Neural cell (in vitro differentiated cells): ENCODE measurements at regions not wholly inside any gene's neighbourhood (a gene's known extent, or its start where the extent isn't known, plus 50 kb on each side); places are given as distances from the start of the nearest gene placed in this dataset.

Experiments
- H2AFZ ChIP-seq: fragments of 200-600, 300-800 bp; sonication (generic), shearing (Covaris generic); 2 replicates; pipeline ENCODE4 v1.6.0; 2014; ENCODE audit warnings: low read depth, mild to moderate bottlenecking, antibody characterized with exemption, low read length, moderate library complexity
- H3F3A ChIP-seq: fragments of 200-600 bp; shearing (Covaris generic); 2 replicates; pipeline ENCODE4 v1.6.1; 2016; ENCODE audit warnings: mild to moderate bottlenecking, moderate library complexity, mixed read lengths, antibody characterized with exemption, low read length; ENCODE audit not compliant: insufficient read depth, poor library complexity, severe bottlenecking
- H3K27ac ChIP-seq: fragments of 200-600, 300-800 bp; sonication (generic), shearing (Covaris generic); 2 replicates; pipeline ENCODE4 v1.5.1; 2014; ENCODE audit warnings: mild to moderate bottlenecking, low read length, moderate library complexity
- H3K27me3 ChIP-seq: fragments of 300-800, 200-600 bp; sonication (generic), shearing (Covaris generic); 2 replicates; pipeline ENCODE4 v1.6.0; 2014; ENCODE audit warnings: mild to moderate bottlenecking, low read depth, low read length, moderate library complexity; ENCODE audit not compliant: insufficient read depth
- H3K36me3 ChIP-seq: fragments of 300-800, 200-600 bp; sonication (generic), shearing (Covaris generic); 2 replicates; pipeline ENCODE4 v1.5.1; 2014; ENCODE audit warnings: mild to moderate bottlenecking, antibody characterized with exemption, low read length, moderate library complexity; ENCODE audit not compliant: insufficient read depth
- H3K4me2 ChIP-seq: fragments of 300-800, 200-600 bp; sonication (generic), shearing (Covaris generic); 2 replicates; pipeline ENCODE4 v1.6.0; 2014; ENCODE audit warnings: mild to moderate bottlenecking, low read length
- H3K4me3 ChIP-seq: fragments of 300-800, 200-600 bp; sonication (generic), shearing (Covaris generic); 2 replicates; pipeline ENCODE4 v1.5.1; 2014; ENCODE audit warnings: mild to moderate bottlenecking, low read length, moderate library complexity
- H3K79me2 ChIP-seq: fragments of 200-600 bp; shearing (Covaris generic); replicated peaks from 2 replicates; pipeline ENCODE4 v1.6.0; 2014; ENCODE audit warnings: mild to moderate bottlenecking, low read length, moderate library complexity; ENCODE audit not compliant: insufficient read depth
- H3K9ac ChIP-seq: fragments of 300-800, 200-600 bp; sonication (generic), shearing (Covaris generic); 2 replicates; pipeline ENCODE4 v1.6.1; 2016; ENCODE audit warnings: mild to moderate bottlenecking, low read length, mixed read lengths
- H3K9me2 ChIP-seq: fragments of 200-600 bp; shearing (Covaris generic); 2 replicates; pipeline ENCODE4 v1.6.1; 2016; ENCODE audit warnings: mild to moderate bottlenecking, low read length, mixed read lengths; ENCODE audit not compliant: insufficient read depth
- H3K9me3 ChIP-seq: fragments of 200-600, 300-800 bp; sonication (generic), shearing (Covaris generic); 2 replicates; pipeline ENCODE4 v1.6.1; 2016; ENCODE audit warnings: mild to moderate bottlenecking, mixed run types, low read length, moderate library complexity, mixed read lengths
- H4K20me1 ChIP-seq: fragments of 200-600 bp; shearing (Covaris generic); 2 replicates; pipeline ENCODE4 v1.6.1; 2016; ENCODE audit warnings: mild to moderate bottlenecking, mixed run types; ENCODE audit not compliant: insufficient read depth
- EP300 ChIP-seq: fragments of 450-650 bp; conservative IDR thresholded peaks from 2 replicates; pipeline ENCODE4 v1.6.1; 2014; ENCODE audit warnings: antibody characterized with exemption, mild to moderate bottlenecking, moderate library complexity; ENCODE audit not compliant: poor library complexity, severe bottlenecking
- EZH2 ChIP-seq: fragments of 200-600, 300-800 bp; shearing (Covaris generic), sonication (generic); IDR thresholded peaks from 2 replicates; pipeline ENCODE4 v1.6.1; 2014; ENCODE audit warnings: antibody characterized with exemption, low read length, borderline replicate concordance, mild to moderate bottlenecking; ENCODE audit not compliant: insufficient read depth, poor library complexity, severe bottlenecking
- MXI1 ChIP-seq: fragments of 450-650 bp; conservative IDR thresholded peaks from 2 replicates; pipeline ENCODE4 v1.6.1; 2014; ENCODE audit warnings: antibody characterized with exemption, mild to moderate bottlenecking; ENCODE audit not compliant: poor library complexity, severe bottlenecking
- POLR2AphosphoS5 ChIP-seq: IDR thresholded peaks from 2 replicates; pipeline ENCODE4 v1.6.1; 2012
- RAD21 ChIP-seq: fragments of 450-650 bp; conservative IDR thresholded peaks from 2 replicates; pipeline ENCODE4 v1.6.1; 2014; ENCODE audit warnings: antibody characterized with exemption, mild to moderate bottlenecking, moderate library complexity
- SMC3 ChIP-seq: fragments of 450-650 bp; conservative IDR thresholded peaks from 2 replicates; pipeline ENCODE4 v1.6.1; 2014; ENCODE audit warnings: antibody characterized with exemption, mild to moderate bottlenecking, moderate library complexity; ENCODE audit not compliant: poor library complexity
- TAF1 ChIP-seq: IDR thresholded peaks from 2 replicates; pipeline ENCODE4 v1.6.1; 2012; ENCODE audit warnings: low read depth
- TF ChIP-seq, protein P1 (sequence below): IDR thresholded peaks from 2 replicates; pipeline ENCODE4 v1.6.1; 2012; ENCODE audit warnings: borderline replicate concordance
- TF ChIP-seq, protein P2 (sequence below): fragments of 450-650 bp; IDR thresholded peaks from 2 replicates; pipeline ENCODE4 v1.5.1; 2014; ENCODE audit warnings: antibody characterized with exemption, mild to moderate bottlenecking, moderate library complexity; ENCODE audit not compliant: poor library complexity, severe bottlenecking

DNA sequence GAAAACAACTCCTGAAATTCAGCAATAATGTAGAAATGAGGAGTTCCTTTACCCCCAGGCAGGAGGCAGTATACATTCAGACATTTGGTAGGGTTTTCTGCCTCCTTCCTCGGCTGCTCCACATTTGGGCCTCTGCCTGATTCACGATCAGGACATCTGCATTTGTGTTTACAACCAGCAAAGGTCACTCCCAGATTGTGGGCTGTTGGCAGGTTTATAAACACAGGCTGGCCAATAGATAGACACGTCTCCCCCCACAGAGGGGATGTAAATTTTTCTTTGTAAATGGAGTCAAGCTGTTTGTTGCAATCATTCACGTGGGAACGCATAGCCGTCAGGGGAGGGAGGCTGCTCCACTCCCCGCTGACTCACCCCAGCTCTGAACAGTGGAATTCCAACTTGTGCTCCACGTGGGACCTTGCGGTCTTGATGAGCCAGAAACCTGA, 252.1 kb upstream of the N4BP1 start:
- no peak overlapping the region for H2AFZ ChIP-seq

DNA sequence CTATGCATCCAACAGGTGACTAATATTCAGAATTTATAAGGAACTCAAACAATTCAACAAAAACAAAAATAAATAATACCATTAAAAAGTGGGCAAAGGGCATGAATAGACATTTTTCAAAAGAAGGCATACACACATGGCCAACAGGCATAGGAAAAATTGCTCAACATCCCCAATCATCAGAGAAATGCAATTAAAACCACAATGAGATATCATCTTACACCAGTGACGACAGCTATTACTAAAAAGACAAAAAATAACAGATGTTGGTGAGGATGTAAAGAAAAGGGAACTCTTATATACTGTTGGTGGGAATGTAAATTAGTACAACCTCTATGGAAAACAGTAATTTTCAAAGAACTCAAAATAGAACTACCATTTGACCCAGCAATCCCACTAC, 250.4 kb upstream of the N4BP1 start:
- no peaks in the 10 kb centered on the region for H4K20me1 ChIP-seq
- no peaks in the 10 kb centered on the region for H3K9me3 ChIP-seq
- H3K4me2 ChIP-seq = no peak overlapping the region
- H3K36me3 ChIP-seq = no peaks in the 10 kb centered on the region
- no peak for TF ChIP-seq TAF1
- TF ChIP-seq, protein P1, sequence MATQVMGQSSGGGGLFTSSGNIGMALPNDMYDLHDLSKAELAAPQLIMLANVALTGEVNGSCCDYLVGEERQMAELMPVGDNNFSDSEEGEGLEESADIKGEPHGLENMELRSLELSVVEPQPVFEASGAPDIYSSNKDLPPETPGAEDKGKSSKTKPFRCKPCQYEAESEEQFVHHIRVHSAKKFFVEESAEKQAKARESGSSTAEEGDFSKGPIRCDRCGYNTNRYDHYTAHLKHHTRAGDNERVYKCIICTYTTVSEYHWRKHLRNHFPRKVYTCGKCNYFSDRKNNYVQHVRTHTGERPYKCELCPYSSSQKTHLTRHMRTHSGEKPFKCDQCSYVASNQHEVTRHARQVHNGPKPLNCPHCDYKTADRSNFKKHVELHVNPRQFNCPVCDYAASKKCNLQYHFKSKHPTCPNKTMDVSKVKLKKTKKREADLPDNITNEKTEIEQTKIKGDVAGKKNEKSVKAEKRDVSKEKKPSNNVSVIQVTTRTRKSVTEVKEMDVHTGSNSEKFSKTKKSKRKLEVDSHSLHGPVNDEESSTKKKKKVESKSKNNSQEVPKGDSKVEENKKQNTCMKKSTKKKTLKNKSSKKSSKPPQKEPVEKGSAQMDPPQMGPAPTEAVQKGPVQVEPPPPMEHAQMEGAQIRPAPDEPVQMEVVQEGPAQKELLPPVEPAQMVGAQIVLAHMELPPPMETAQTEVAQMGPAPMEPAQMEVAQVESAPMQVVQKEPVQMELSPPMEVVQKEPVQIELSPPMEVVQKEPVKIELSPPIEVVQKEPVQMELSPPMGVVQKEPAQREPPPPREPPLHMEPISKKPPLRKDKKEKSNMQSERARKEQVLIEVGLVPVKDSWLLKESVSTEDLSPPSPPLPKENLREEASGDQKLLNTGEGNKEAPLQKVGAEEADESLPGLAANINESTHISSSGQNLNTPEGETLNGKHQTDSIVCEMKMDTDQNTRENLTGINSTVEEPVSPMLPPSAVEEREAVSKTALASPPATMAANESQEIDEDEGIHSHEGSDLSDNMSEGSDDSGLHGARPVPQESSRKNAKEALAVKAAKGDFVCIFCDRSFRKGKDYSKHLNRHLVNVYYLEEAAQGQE = no peak
- TF ChIP-seq POLR2AphosphoS5 = no peak
- no peaks in the 10 kb centered on the region for H3K27me3 ChIP-seq
- no peaks in the 10 kb centered on the region for H3K79me2 ChIP-seq
- H3F3A ChIP-seq = no peaks in the 10 kb centered on the region
- H3K9ac ChIP-seq = no peak overlapping the region
- H3K27ac ChIP-seq = no peak overlapping the region
- H3K4me3 ChIP-seq = no peak overlapping the region
- no peak overlapping the region for H2AFZ ChIP-seq
- H3K9me2 ChIP-seq = no peaks in the 10 kb centered on the region

More for the DNA sequence above, 252.1 kb upstream of the N4BP1 start:
- Histone ChIP-seq H3K27me3 (no peaks in the 10 kb centered on the region), H3K9ac (no peak overlapping the region), H3K4me2 (no peak overlapping the region), H3K4me3 (no peak overlapping the region), H3K79me2 (no peaks in the 10 kb centered on the region), H3F3A (no peaks in the 10 kb centered on the region), H3K36me3 (no peaks in the 10 kb centered on the region), H3K9me2 (no peaks in the 10 kb centered on the region), H3K27ac (no peak overlapping the region), H3K9me3 (no peaks in the 10 kb centered on the region), H4K20me1 (no peaks in the 10 kb centered on the region)
- no peak for TF ChIP-seq POLR2AphosphoS5
- TF ChIP-seq EP300 = no peak
- no peak for TF ChIP-seq RAD21
- TF ChIP-seq, protein P1 = no peak
- no peak for TF ChIP-seq EZH2
- TF ChIP-seq, protein P2, sequence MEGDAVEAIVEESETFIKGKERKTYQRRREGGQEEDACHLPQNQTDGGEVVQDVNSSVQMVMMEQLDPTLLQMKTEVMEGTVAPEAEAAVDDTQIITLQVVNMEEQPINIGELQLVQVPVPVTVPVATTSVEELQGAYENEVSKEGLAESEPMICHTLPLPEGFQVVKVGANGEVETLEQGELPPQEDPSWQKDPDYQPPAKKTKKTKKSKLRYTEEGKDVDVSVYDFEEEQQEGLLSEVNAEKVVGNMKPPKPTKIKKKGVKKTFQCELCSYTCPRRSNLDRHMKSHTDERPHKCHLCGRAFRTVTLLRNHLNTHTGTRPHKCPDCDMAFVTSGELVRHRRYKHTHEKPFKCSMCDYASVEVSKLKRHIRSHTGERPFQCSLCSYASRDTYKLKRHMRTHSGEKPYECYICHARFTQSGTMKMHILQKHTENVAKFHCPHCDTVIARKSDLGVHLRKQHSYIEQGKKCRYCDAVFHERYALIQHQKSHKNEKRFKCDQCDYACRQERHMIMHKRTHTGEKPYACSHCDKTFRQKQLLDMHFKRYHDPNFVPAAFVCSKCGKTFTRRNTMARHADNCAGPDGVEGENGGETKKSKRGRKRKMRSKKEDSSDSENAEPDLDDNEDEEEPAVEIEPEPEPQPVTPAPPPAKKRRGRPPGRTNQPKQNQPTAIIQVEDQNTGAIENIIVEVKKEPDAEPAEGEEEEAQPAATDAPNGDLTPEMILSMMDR = no peak
- TF ChIP-seq TAF1 = no peak
- TF ChIP-seq MXI1 = no peak
- no peak for TF ChIP-seq SMC3
